Smooth muscle cell (in vitro differentiated cells): ENCODE measurements at regions not wholly inside any gene's neighbourhood (a gene's known extent, or its start where the extent isn't known, plus 50 kb on each side); places are given as distances from the start of the nearest gene placed in this dataset.
"Not testable (repeated sequence)": the region's sequence is repeated elsewhere in the genome, so short reads cannot be mapped to it uniquely, and the experiment has no call there.

Experiments
- DNase-seq: peaks from one replicate; lab custom pipeline; 2025; ENCODE audit not compliant: unreplicated experiment; lab: John Stamatoyannopoulos, UW
- H2AFZ ChIP-seq: fragments of 200-600 bp; sonication (generic); 2 replicates; pipeline ENCODE4 v1.6.0; 2016; ENCODE audit warnings: antibody characterized with exemption, low read depth, mild to moderate bottlenecking
- H3F3A ChIP-seq: fragments of 200-600 bp; sonication (generic); 2 replicates; pipeline ENCODE4 v1.6.0; 2017; ENCODE audit warnings: antibody characterized with exemption, low read depth
- H3K27ac ChIP-seq: fragments of 200-600 bp; sonication (generic); 2 replicates; pipeline ENCODE4 v1.5.1; 2016; ENCODE audit warnings: low read depth, mild to moderate bottlenecking
- H3K27me3 ChIP-seq: fragments of 200-600 bp; sonication (generic); 2 replicates; pipeline ENCODE4 v1.6.1; 2016; ENCODE audit warnings: low read depth, mild to moderate bottlenecking
- H3K36me3 ChIP-seq: fragments of 200-600 bp; sonication (generic); 2 replicates; pipeline ENCODE4 v1.5.1; 2016; ENCODE audit warnings: low read depth
- H3K4me1 ChIP-seq: fragments of 200-600 bp; sonication (generic); 2 replicates; pipeline ENCODE4 v1.5.1; 2016; ENCODE audit warnings: low read depth
- H3K4me2 ChIP-seq: fragments of 200-600 bp; sonication (generic); 2 replicates; pipeline ENCODE4 v1.6.0; 2016; ENCODE audit warnings: mild to moderate bottlenecking
- H3K4me3 ChIP-seq: fragments of 200-600 bp; sonication (generic); 2 replicates; pipeline ENCODE4 v1.5.1; 2016; ENCODE audit warnings: mild to moderate bottlenecking
- H3K79me2 ChIP-seq: fragments of 200-600 bp; sonication (generic); 2 replicates; pipeline ENCODE4 v1.6.0; 2016; ENCODE audit warnings: low read depth, mild to moderate bottlenecking
- H3K9ac ChIP-seq: fragments of 200-600 bp; sonication (generic); 2 replicates; pipeline ENCODE4 v1.6.0; 2016; ENCODE audit warnings: low read depth
- H3K9me3 ChIP-seq: fragments of 200-600 bp; sonication (generic); replicated peaks from 2 replicates; pipeline ENCODE4 v1.5.1; 2016; ENCODE audit warnings: low read depth
- H4K20me1 ChIP-seq: fragments of 200-600 bp; sonication (generic); 2 replicates; pipeline ENCODE4 v1.6.0; 2016; ENCODE audit warnings: low read depth
- WGBS: methylation state at CpG from one replicate; pipeline ENCODE4 v1.1.7; 2016; ENCODE audit warnings: low lambda C conversion rate; 5-methylcytosine and 5-hydroxymethylcytosine counted together

DNA sequence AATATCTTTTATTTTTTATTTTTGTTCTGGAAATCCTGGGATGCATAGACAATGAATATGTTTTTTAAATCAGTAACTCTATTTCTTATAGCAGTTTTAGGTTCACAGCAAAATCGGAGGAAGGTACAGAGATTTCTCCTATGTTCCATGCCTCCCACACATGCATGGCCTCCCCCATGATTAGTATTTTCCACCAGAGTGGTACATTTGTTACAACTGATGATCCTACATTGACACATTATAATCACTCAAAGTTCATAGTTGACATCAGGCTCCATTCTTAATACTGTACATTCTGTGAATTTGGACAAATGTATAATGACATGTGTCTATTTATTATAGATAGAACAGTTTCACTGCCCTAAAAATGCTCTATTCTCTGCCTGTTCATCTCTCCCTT, 99.0 kb upstream of the THOC3 start:
- not testable (repeated sequence) for H3K9ac ChIP-seq, H4K20me1 ChIP-seq, H3K9me3 ChIP-seq, H2AFZ ChIP-seq, H3K4me2 ChIP-seq, DNase-seq, H3K36me3 ChIP-seq, H3K27ac ChIP-seq, H3F3A ChIP-seq, H3K79me2 ChIP-seq, H3K4me3 ChIP-seq, H3K4me1 ChIP-seq
- 78% methylated on average over 1 of the region's 1 CpG for WGBS
- peaks cover 14% of the 10 kb centered on the region for H3K27me3 ChIP-seq

DNA sequence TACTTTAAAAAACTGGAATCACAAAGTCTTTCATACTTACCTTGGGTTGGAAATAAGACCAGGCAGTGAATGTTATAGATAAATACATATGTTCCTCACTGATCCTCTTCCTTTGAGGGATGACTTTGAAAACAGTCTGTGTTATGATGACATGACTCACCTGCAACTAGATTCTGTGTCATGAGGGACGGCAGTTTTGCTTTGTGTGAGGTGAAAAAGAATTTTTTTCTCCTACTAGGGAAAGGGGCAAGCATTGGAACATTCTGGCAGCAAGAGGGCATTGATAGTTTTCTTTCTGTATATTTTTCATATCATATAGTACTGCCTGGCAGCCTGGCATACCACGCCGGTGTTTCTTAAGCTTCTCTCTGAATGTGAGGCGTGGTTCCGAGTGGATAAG, 99.8 kb upstream of the THOC3 start:
- peaks cover 14% of the 10 kb centered on the region for H3K27me3 ChIP-seq
- H4K20me1 ChIP-seq, H3K4me2 ChIP-seq, H3K79me2 ChIP-seq, H2AFZ ChIP-seq, H3K4me3 ChIP-seq, DNase-seq, H3K9me3 ChIP-seq, H3K27ac ChIP-seq, H3K4me1 ChIP-seq, H3F3A ChIP-seq, H3K36me3 ChIP-seq, H3K9ac ChIP-seq: not testable (repeated sequence)
- 88% methylated on average over 5 of the region's 5 CpGs for WGBS

DNA sequence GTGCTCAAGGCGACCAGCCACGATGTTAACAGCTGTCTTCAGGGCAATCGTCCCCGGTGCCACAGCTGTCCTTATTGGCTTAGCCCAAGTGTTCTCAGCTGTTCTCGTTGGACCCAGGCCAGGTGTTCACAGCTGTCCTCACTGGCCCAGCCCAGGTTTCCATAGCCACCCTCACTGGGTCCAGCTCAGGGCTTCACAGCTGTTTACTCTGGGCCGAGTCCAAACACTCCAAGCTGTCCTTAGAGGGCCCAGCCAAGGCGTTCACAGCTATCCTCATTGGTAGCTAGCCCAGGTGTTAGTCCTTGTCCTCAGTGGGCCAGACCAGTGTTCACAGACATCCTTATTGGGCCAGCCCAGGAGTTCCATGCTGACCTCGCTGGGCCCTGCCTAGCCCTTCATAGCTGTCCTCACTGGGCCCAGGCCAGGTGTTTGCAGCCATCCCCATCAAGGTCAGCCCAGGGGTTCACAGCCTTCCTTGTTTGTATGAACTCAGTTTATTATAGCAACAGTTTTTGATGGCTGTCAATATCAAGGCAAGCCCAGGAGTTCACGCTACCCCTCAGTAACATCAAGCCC, 106.0 kb upstream of the THOC3 start:
- H3K9me3 ChIP-seq, H3K4me2 ChIP-seq, H3K27ac ChIP-seq, H3K36me3 ChIP-seq, H4K20me1 ChIP-seq, H3K9ac ChIP-seq, H2AFZ ChIP-seq, DNase-seq, H3K4me1 ChIP-seq, H3F3A ChIP-seq, H3K79me2 ChIP-seq, H3K27me3 ChIP-seq, H3K4me3 ChIP-seq: not testable (repeated sequence)
- WGBS: 97% methylated on average over 3 of the region's 9 CpGs

DNA sequence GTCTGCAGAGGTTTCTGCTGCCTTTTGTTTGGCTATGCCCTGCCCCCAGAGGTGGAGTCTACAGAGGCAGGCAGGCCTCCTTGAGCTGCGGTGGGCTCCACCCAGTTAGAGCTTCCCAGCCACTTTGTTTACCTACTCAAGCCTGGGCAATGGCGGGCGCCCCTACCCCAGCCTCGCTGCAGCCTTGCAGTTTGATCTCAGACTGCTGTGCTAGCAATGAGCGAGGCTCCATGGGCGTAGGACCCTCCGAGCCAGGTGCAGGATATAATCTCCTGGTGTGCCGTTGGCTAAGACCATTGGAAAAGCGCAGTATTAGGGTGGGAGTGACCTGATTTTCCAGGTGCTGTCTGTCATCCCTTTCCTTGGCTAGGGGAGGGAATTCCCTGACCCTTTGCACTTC, 115.6 kb upstream of the THOC3 start:
- not testable (repeated sequence) for H3K27ac ChIP-seq, H3K4me1 ChIP-seq, H3K36me3 ChIP-seq, H3K27me3 ChIP-seq, H3F3A ChIP-seq, H3K4me3 ChIP-seq, H4K20me1 ChIP-seq, H2AFZ ChIP-seq, H3K4me2 ChIP-seq, H3K9me3 ChIP-seq, DNase-seq, H3K9ac ChIP-seq, H3K79me2 ChIP-seq
- 91% methylated on average over 9 of the region's 9 CpGs for WGBS

DNA sequence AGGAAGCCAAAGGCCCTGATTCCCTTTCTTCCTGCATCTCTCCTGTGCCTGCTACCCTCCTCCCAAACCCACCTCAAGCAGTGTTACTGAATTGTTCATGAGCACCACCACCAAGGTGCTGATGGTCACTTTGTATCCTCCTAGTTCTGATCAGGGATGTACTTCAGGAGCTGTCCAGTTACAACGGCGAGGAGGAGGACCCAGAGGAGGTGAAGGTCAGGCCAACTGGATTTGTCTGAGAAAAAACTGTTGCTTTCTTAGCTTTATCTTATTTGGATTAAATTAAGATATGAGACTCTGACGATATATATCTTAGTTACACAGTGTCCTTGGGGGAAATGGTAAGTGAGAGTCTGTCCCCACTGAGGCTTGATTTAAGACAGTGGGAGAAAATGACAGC, 135.0 kb upstream of the THOC3 start:
- WGBS: 82% methylated on average over 3 of the region's 3 CpGs
- not testable (repeated sequence) for H3K36me3 ChIP-seq, H3K27me3 ChIP-seq, H3K4me1 ChIP-seq, DNase-seq, H3K9ac ChIP-seq, H3K9me3 ChIP-seq, H3K79me2 ChIP-seq, H2AFZ ChIP-seq, H3K4me2 ChIP-seq, H3F3A ChIP-seq, H3K27ac ChIP-seq, H3K4me3 ChIP-seq, H4K20me1 ChIP-seq

DNA sequence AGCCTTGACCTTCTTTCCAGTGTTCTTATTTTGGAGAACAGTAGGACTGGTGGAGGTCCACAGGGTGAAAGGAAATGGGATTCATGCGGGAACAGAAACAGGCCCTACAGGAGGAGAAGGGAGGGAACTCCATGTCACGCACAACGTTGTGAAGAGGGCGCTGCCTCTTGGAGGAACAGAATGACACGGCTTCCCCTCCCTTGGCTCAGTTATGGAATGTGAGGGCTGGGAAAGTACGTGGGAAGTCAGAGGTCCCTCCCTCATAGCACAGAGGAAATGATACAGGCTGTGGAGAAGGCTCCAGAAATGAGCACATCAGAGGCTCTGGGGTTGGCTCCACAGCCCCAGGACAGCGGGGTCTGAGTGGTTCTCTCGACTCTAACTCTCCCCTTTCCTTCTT, 125.3 kb upstream of the SIMC1 start:
- not testable (repeated sequence) for H3K9ac ChIP-seq, H3K4me3 ChIP-seq, H3K4me1 ChIP-seq, H3K27me3 ChIP-seq, H3K27ac ChIP-seq, H3K9me3 ChIP-seq, H3K4me2 ChIP-seq, H3K79me2 ChIP-seq, H2AFZ ChIP-seq, H3K36me3 ChIP-seq, DNase-seq, H3F3A ChIP-seq, H4K20me1 ChIP-seq
- no CpG with 5 or more reads among the region's 8 CpGs for WGBS

DNA sequence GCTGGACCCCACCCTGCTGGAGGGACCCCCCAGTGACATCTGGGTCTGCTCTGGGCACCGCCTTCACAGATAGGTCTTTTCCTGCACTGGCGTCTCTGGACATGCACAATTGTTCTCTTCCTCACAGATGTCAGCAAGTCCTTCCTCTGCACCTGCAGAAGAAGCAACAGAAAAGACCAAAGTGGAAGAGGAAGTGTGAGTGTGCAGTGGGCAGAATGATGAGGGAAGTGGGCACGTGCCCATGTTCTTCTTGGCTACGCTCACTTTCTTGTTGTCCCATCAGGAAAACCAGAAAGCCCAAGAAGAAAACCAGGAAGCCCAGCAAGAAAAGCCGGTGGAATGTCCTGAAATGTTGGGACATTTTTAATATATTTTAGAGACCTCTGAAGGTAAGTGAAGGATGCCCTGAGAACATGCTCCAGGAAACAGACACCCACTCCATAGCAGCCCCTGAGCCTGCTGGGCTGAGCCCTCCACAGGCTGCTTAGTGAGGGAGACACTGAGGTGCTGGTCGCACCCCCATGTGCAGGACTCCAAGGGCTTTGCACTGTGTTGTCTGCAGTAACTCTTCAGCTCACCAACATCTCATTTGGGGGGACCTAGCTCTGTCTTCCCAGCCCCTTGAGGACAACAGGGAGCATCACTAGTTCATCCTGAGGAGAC, 124.4 kb upstream of the SIMC1 start:
- H3K36me3 ChIP-seq, H3K9ac ChIP-seq, DNase-seq, H3K4me1 ChIP-seq, H3K79me2 ChIP-seq, H3F3A ChIP-seq, H3K9me3 ChIP-seq, H3K27me3 ChIP-seq, H2AFZ ChIP-seq, H3K4me3 ChIP-seq, H3K27ac ChIP-seq, H3K4me2 ChIP-seq, H4K20me1 ChIP-seq: not testable (repeated sequence)
- WGBS: no CpG with 5 or more reads among the region's 6 CpGs

DNA sequence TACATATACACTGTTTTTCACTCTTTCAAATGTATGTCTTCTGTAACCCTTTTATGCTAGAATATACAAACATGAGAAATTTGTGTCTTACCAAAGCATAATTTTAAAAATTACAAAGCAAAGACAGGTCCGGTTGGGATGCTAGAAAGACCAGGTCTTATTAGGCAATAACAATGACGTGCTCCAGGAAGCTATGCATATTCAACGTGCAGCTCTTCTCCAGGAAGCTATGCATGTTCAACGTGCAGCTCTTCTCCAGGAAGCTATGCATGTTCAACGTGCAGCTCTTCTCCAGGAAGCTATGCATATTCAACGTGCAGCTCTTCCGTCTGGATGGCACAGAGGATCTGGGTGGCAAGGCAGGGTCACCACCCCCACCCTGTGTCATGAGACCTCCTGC, 123.4 kb upstream of the SIMC1 start:
- H3K36me3 ChIP-seq, H3F3A ChIP-seq, H3K9ac ChIP-seq, H2AFZ ChIP-seq, H3K9me3 ChIP-seq, H3K27me3 ChIP-seq, H3K79me2 ChIP-seq, H3K4me1 ChIP-seq, H3K27ac ChIP-seq, DNase-seq, H4K20me1 ChIP-seq, H3K4me2 ChIP-seq, H3K4me3 ChIP-seq: not testable (repeated sequence)
- 84% methylated on average over 5 of the region's 7 CpGs for WGBS
